ENCODE measurements at regions not wholly inside any gene's neighbourhood (a gene's known extent, or its start where the extent isn't known, plus 50 kb on each side); places are given as distances from the start of the nearest gene placed in this dataset.

DNA sequence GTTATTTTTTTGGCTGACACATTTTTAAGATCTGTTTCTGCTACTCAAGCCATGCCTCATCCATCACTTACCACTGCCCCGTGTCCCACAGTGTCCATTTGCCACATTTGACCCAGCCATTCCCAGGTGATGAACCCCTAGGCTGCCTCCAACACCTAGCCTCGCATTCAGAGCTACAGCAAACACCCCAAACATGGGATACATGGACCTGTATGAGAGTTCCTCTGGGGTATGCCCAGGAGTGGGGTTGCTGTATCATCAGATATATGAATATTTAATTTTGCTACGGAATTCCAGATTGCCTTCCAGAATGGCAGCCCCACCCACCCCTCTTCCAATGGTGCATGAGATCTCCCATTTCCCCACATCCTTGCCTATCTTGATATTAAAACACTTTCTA is 190.1 kb upstream of the RNF32 start:
- TF ChIP-seq MAZ (IDR thresholded peaks at IDR 0.05; ENCODE audit: borderline replicate concordance, low read depth, low read length) (no peak), RAD21 (conservative IDR thresholded peaks at IDR 0.05 in 1 of 2, IDR thresholded peaks at IDR 0.05 in 1 of 2) (no peak), CEBPB (IDR thresholded peaks at IDR 0.05) (no peak), CBX8 (IDR thresholded peaks at IDR 0.05) (no peak), EP300 (IDR thresholded peaks at IDR 0.05) (no peak), POLR2A (IDR thresholded peaks at IDR 0.05; ENCODE audit: low read length) (no peak), KDM1A (IDR thresholded peaks at IDR 0.05; ENCODE audit: low read depth) (no peak), EHMT2 (IDR thresholded peaks at IDR 0.05; ENCODE audit: low read depth) (no peak), GATA3 (IDR thresholded peaks at IDR 0.05; ENCODE audit: borderline replicate concordance) (no peak)
- TF ChIP-seq, protein P1, sequence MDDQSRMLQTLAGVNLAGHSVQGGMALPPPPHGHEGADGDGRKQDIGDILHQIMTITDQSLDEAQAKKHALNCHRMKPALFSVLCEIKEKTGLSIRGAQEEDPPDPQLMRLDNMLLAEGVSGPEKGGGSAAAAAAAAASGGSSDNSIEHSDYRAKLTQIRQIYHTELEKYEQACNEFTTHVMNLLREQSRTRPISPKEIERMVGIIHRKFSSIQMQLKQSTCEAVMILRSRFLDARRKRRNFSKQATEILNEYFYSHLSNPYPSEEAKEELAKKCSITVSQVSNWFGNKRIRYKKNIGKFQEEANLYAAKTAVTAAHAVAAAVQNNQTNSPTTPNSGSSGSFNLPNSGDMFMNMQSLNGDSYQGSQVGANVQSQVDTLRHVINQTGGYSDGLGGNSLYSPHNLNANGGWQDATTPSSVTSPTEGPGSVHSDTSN (IDR thresholded peaks at IDR 0.05): no peak
- TF ChIP-seq, protein P2, sequence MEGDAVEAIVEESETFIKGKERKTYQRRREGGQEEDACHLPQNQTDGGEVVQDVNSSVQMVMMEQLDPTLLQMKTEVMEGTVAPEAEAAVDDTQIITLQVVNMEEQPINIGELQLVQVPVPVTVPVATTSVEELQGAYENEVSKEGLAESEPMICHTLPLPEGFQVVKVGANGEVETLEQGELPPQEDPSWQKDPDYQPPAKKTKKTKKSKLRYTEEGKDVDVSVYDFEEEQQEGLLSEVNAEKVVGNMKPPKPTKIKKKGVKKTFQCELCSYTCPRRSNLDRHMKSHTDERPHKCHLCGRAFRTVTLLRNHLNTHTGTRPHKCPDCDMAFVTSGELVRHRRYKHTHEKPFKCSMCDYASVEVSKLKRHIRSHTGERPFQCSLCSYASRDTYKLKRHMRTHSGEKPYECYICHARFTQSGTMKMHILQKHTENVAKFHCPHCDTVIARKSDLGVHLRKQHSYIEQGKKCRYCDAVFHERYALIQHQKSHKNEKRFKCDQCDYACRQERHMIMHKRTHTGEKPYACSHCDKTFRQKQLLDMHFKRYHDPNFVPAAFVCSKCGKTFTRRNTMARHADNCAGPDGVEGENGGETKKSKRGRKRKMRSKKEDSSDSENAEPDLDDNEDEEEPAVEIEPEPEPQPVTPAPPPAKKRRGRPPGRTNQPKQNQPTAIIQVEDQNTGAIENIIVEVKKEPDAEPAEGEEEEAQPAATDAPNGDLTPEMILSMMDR (IDR thresholded peaks at IDR 0.05): no peak
- TF ChIP-seq, protein P3, sequence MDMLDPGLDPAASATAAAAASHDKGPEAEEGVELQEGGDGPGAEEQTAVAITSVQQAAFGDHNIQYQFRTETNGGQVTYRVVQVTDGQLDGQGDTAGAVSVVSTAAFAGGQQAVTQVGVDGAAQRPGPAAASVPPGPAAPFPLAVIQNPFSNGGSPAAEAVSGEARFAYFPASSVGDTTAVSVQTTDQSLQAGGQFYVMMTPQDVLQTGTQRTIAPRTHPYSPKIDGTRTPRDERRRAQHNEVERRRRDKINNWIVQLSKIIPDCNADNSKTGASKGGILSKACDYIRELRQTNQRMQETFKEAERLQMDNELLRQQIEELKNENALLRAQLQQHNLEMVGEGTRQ (IDR thresholded peaks at IDR 0.05): no peak
- TF ChIP-seq, protein P4, sequence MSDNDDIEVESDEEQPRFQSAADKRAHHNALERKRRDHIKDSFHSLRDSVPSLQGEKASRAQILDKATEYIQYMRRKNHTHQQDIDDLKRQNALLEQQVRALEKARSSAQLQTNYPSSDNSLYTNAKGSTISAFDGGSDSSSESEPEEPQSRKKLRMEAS (IDR thresholded peaks at IDR 0.05): no peak
